HG03139 (cell line): ENCODE measurements at regions not wholly inside any gene's neighbourhood (a gene's known extent, or its start where the extent isn't known, plus 50 kb on each side); places are given as distances from the start of the nearest gene placed in this dataset.
"Not testable (repeated sequence)": the region's sequence is repeated elsewhere in the genome, so short reads cannot be mapped to it uniquely, and the experiment has no call there.

Source experiments
- ATAC-seq: cut with Tn5 transposase; IDR thresholded peaks from one replicate; pipeline ENCODE4 v1.9.1; 2021; ENCODE audit not compliant: unreplicated experiment

DNA sequence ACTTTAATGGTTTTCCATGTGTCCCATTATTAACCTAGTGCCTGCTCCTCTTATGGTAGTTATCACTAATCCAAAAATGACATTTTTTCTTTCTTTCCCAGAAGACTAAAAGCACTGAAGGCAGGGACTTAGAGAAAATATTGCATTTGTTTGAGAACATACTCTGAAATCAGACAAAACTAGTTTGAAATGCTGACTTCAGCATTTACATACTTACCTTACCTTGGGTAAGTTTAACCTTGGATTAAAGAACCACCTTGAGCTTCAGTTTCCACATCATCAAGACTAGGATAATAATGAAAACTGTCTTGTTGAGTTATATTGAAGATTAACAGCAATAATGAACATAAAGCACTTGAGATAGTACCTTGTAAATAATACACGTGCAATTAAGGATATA is 413.0 kb downstream of the SOX2 start:
- ATAC-seq = no peak

DNA sequence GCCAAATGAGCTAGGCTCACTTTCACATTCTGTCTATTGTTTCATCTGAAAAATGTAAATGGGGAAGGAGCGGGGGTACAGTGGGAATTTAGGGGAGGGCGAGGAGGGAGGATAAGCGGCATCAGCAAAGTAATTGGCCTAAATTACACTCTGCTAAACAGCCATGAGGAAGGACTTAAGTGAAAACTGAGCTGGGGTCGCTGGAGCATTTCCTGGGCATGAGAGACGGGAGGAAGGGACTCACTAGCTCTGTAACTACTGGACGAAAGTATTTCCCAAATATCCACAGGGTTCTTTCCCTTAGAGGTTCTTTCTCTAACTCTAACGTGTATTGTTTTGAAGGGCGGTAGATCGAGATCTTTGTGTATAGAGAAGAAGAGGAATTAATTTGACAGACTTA is 418.0 kb downstream of the SOX2 start:
- ATAC-seq = no peak

DNA sequence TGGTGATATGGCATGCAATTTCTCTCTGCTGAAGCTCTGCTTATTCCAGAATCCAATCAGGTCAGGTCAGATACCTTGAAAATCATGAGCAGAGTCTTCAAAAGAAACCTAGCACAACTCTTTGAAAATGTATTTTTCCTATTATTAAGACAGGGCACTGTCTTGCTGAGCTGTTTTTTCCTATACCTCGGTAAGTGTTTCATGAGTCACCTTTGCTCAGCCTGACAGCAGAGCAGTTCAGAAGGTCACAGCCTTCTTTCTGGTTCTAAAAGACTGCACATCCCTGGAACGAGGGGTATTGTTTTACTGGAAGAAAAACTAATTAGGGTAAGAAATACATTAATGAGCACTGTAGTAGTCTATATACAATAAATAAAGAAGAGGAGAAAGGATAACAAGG is 422.0 kb downstream of the SOX2 start:
- no peak for ATAC-seq

DNA sequence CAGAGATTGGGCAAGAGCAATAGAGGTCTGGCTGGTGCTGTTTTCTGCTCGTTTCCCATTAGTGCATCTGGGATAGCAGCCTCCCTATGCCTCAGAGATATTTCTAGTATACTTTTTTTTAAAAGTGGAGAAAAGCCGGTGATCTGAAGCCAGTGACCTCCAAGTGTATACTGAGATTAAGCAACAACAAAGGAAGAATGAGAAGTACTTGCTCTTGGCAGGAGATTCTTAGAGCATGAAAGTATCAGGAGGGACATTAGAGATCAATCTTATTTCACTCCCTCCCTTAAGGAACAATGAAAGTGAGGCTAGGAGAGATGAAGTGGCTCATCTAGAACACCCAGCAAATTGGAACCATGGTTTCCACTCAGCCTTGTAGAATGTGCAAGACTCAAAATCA is 423.3 kb downstream of the SOX2 start:
- ATAC-seq = no peak

DNA sequence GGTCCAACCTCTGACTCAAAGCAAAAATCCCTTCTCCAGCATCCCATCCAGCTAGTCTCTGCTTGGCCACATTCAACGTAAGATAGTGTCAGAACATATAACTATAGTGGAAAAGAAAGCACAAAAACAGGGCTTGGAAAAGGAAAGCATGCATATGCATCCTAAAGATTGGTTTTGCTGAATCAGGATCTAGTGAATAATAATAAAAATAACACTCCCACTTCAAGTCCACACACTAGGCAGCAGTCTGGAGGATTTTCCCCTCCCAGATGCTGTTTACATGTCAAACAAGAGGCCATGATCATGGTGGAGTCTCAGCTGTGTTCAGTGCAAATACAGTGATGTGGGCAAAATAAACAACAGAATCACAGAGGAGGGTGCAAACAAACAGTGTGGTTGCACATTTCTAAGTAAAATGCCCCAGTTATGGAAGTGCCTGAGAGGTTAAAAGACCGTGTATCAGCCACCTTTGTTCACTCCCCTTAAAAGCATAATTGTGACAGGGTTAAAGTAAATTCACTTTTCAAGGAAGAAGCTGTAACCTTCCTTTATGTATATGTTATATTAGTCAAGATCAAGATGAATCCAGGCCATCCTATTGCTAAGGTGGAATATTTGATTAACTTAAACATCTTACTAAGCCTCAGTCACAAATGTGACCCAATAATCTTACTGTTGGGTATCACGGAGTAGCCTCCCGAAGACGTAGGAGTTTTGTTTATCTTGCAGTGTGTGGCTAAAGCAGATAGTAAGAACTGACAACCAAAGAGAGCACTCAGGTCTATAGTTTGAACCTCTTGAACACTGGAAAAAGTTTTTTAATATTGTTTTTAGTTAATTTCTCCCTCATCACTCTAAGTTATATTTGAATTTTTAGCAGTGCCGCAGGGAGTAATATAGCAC is 424.5 kb downstream of the SOX2 start:
- no peak for ATAC-seq

DNA sequence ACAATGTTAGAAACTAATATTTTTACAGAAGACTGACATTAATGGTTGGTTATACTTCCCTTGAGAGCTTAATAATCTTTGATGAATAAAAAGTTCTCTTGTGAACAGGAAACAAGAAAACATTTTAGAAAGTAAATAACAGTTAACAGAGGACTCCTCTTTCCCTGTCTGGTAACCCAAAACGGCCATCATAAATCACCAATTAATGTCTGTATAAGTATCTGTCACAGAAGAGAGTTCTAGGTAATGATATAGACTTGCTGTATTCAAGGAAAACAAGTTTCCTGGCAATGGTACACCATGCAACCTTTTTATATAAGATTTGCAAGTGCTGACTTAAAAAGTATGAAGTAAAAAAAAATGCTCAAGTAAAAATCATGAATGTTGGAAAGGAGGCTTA is 426.7 kb downstream of the SOX2 start:
- no peak for ATAC-seq

DNA sequence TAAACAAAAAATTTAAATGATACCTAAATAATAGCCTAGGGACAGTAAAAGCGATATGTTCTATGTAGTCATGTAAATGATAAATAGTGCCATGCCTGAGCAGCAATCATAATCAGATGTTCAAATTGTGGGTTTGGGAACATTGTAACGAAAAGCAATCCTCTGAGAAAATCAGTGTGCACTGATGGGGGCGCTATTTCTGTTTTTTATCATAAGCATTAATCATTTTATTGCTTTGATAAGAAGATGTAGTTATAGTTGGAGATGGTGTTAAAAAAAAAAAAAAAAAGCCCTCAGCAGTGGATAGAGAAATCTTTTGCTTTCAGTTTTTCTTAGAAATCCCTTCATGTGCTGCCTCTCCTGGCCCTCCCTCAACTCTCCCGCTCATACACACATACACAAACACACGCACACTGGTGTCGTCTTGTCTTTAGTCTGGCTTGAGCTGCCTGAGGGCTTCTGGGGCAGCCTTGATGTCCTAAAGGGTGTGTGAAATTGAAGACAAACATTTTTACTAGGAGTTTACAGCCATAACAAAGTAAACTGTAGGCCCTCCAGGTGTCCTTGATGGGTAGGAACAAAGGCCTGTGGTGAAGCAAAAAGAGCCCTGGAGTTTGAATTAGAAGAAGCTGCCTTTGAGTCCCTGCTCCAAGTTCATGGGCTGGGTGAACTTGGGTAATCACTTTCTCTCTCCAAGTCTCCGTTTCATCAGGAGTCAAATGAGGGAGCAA is 428.1 kb downstream of the SOX2 start:
- ATAC-seq = no peak

DNA sequence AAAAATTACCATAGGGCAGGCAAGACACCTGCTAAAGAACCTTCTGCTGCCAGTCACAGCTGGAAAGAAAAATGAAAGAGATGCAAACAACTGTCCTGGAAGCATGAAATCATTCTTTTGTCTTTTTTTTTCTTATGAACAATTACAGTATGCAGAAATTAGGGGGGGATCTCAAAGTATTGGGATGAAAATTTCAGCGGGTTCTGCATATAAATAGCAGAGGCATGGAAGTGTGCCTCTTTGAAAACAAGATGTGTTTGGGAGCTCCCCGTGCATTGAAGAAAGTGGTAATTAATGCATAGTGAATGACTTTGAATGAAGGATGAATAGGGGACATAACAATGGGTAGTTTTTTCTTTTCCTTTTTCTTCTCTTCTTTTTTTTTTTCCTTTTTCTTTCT is 431.2 kb downstream of the SOX2 start:
- no peak for ATAC-seq

DNA sequence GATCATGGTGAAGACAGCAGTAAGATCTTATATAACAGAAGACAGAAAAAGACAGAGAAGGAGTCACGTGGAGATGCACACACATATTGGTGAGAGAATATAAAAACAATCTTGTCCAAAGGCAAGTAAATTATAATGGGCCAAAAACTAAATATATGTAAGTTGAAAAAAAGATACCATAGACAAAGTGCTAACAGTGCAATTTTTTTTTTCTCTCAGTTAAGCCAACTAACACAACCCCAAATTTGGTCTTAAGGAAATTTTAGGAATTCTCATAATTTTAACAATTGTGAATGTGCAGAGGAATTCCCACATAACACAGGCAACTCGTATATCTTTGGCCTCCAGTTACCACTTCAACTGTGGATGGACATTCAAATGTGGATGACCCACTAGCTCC is 432.2 kb downstream of the SOX2 start:
- no peak for ATAC-seq

DNA sequence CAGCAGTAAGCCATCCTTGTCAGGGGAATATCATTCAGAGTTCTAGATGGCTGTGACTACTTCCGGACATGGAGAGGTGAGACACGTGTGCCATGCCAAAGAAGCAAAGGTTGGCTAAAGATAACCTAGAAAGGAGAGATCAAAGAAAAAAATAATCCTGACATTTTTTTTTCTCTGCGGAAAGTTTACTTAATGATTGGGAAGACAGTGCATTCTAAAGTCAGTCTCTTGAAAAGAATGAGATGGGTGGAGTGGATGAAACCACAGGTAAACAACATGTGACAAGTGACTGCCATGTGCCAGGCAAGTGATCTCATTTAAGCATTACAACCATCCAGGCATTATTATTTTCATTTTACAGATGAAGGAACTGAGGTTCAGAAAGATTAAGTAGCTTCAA is 436.6 kb downstream of the SOX2 start:
- no peak for ATAC-seq

DNA sequence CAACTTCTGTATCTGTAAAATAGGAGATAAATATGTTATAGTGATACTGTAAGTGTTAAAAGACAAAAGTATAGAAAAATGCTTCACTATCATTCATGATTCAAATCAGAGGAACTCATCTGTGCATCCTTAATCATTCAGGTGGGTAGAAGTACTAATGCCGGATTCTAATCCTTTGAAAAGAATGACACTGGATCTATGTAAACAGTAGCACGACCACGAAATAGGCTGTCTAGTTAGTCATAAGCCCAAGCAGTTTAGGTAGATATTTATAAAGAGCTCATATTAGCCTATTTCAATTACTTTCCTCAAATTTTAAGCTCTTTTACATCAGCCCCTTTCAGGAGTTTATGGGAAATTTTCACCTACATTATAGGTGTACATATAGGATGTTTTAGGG is 437.9 kb downstream of the SOX2 start:
- ATAC-seq = no peak

DNA sequence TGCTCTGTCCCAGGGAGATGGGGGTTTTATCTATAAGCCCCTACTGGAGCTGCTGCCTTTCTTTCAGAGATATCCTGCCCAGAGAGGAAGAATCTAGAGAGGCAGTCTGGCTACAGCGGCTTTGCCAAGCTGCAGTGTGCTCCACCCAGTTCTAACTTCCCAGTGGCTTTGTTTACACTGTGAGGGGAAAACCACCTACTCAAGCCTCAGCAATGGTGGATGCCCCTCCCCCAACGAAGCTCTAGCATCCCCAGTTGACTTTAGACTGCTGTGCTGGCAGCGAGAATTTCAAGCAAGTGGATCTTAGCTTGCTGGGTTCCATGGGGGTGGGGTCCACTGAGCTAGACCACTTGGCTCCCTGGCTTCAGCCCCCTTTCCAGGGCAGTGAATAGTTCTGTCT is 444.6 kb downstream of the SOX2 start:
- not testable (repeated sequence) for ATAC-seq

DNA sequence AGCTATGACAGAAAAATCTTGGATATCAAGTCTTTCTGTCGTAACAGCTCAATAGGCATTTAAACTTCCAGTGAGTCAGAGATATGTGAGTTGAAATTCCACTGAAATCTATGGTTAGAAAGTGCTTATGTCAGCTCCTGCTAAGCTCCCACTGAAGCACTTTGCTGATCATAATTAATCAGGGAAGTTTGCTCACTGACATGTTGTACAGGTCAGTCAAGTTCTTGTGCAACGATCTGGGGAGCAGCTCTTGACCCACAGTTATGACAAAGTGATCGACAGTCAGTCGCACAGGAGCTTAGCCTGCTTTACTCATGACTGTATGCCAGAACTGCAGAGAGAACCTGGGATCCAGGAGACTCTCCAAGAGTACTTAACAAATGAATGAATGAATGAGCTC is 453.5 kb downstream of the SOX2 start:
- no peak for ATAC-seq

DNA sequence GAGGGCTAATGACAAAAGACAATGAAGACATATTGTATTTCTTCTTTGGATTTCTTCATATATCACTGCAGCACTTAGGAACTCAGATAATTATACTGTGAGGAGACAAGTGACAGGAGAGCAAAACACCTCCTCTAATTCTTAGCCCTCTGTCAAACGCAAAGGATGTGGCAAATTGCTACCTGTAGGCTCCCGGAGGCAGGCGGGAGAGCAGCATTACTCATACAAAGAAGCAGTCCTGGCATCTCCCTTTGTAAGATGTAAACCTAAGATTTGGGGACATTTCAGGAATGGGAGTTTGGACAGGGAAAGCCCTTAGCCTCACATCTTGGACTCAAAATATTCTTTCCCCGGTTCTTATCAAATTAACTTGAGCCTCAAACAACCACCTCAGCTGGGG is 460.8 kb downstream of the SOX2 start:
- no peak for ATAC-seq

DNA sequence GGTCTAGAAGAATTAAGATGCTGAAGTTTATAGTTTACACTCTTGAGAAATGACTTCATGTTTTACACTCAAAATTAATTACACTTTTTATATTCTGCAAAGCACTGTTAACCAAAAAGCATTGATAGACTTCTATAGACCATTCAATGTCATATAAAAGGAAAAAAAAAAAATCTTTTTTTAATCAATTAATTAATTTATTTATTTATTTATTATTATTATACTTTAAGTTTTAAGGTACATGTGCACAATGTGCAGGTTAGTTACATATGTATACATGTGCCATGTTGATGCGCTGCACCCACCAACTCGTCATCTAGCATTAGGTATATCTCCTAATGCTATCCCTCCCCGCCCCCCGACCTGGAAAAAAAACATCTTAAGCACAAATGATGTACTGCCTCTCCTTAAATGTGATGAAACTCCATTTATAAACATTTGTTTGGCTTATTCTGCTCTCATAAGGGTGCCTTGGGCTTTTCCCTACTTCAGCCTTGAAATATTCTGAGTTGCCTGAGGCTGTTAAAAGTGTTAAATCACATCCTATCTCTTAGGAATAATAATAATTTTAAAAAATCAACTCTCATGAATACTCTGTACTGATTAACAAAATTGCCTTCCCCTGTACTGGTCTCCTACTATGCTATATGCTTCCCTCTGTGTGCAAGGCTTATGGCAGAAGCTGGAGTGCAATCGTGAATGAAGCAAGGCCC is 466.9 kb downstream of the SOX2 start:
- ATAC-seq = no peak

DNA sequence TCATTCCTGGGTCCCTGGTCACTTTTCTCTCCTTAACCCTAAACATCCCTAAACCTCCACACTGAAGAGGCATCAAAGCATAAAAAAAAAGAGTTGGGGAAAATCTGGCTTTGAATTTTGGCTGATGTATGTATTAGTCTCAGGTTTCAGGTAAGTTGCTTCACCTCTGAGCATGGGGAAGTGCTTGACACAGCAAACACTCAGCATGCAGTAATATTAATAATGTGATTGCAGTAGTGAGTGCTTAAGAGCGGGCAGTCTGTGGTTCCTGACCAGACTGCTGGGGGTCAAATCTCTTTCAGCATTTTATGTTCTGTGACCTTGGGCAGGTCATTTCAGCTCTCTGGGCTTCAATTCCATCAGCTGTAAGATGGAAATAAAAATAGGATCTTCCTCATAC is 467.9 kb downstream of the SOX2 start:
- ATAC-seq = no peak

DNA sequence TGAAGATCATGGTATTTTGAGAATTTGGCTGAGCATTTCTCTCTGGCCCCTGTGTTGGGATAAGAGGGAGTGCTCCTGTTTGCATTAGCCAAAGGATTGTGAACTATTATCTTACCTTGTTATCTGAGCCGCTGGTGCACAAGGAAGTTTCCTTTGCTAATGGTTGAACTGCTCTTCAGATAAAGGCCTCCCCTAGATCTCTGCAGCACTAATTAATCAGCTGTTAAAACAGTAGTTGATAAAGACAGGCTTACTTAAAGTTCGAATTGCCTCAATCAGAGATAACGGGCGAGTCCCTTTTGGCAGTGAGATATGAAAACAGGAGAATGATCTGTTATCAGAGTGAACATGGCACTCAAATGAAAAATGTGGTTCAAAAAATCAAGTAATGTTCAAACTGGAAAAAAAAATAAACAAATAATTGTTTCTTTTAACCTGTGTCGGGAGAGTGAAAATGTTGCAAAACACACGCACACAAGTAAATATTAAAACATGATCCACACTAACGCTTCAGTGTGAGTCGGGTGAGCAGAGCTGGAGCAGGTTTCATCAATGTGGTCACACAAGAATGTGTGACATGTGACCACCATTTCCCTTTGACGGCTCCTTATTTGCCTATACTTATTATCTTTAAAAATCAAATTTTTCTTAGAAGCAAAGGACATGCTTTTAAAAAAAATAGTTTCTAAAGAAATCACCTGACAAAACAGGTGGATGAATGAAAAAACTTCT is 469.1 kb downstream of the SOX2 start:
- no peak for ATAC-seq

DNA sequence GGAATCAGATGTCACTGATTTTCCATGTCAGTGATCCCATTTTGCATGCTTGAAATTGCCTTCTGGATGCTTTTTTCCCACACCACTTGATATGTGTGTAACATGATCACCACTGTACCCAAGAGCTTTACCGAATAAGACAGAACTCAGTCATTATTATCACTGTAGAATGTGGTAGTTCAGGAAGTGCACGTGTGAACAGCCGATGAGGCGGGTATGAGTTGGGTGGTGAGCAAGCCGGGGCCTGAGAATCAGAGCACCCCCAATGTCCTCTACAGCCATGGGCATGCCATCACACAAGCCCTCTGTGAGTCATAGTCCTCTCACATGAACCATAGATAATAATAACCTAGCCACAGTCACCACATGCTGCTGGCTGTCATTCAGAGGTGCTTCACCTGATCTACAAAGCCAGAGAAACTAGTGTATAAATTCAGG is 470.8 kb downstream of the SOX2 start:
- ATAC-seq = no peak

DNA sequence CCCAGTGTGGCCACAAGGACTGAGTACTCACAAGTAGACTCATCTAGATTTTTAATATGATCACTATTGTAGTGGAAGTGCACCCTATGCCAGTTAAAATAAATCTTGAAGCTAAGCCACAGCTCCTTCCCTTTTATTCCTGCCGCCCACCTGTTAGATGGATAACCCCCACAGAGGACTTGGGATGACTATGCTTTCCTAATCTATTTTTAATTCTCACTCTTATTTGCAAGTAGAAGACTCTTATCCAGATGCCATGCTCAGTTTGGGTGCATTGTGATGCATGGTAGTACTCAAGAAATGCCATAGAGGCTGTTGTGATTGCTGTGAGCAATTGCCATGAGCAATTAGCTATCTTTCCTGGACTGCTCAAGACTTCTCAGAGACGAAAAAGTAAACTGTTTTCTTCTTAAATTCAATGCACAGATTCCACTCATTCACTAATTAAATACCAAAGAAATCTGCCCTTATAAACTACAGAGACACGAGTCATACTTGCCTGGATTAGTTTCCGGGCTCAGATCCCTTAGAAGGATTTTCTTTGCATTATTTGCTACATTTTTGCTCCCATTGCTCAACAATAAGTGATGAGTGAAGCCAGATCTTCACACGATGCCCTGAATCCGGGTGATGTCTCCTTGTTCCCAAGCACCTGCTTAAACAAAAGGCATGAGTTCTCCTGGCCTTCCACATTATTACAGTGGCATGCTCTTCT is 472.1 kb downstream of the SOX2 start:
- ATAC-seq = no peak

DNA sequence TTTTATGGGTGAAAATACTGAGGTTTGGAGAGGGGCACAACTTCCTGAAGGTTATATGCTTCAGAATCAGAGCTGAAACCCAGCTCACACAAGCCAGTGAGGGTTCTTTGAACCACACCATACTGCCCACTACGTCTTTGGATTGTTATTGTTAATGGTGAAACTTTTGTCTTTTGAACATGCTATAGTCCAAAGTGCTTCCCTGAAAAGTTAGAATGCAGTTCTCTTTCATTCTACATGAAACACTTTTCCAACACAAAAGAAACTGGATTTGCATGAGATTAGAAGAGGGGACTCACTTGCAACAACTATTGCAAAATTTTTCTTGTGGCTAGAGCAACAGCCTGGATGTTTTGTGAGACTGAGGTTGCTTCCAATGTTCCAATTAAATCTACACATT is 473.6 kb downstream of the SOX2 start:
- no peak for ATAC-seq
